Renal pelvis (tissue), 1 donor: ENCODE measurements at regions not wholly inside any gene's neighbourhood (a gene's known extent, or its start where the extent isn't known, plus 50 kb on each side); places are given as distances from the start of the nearest gene placed in this dataset.
"Not testable (repeated sequence)": the region's sequence is repeated elsewhere in the genome, so short reads cannot be mapped to it uniquely, and the experiment has no call there.

Source experiments
- DNase-seq: peaks from one replicate; pipeline ENCODE4 v3.0.0-alpha.2; 2013

DNA sequence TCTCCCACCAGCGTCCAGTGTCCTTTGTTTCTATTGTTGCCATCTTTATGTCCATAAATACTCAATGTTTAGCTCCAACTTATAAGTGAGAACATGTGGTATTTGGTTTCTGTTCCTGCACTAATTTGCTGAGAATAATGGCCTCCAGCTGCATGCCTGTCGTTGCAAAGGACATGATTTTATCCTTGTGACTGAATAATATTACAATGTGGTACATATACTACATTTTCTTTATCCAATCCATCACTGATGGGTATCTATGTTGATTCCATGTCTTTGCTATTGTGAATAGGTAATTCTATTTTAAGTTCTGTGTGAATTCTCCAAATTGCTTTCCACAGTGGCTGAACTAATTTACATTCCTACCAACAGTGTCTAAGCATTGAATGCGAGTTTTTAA, 578.6 kb upstream of the CA10 start:
- DNase-seq: no peak

DNA sequence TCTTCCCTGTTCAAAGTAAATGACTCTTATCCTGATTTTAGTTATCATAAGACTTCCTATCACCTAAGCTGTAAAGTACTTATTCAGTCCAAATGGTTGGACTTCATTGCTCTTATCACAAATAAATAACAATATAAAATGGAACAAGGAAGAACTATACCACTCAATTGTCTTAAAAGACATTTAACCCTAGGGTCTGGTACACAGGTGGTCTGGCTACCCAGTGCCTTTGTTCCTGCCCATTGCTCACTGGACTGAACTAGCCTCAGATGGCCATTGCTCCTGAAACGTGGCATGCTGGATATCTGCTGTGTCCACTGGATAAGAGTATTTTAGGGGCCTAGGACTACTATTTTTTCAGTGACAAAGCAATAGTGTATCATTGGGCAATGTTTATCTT, 574.3 kb upstream of the CA10 start:
- DNase-seq: no peak

DNA sequence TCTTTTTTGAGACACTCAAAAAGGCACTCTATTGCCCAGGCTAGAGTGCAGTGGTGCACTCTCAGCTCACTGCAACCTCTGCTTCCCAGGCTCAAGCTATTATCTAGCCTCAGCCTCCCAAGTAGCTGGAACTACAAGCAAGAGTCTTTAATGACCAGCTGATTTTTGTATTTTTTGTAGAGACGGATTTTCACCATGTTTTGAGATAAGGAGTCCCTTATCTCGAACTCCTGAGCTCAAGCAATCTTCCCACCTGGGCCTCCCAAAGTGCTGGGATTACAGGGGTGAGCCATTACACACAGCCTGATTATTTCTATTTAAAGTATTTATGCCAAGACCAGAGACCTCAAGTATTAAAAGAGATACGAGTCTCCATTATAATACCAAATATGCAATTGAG, 566.1 kb upstream of the CA10 start:
- DNase-seq: no peak

DNA sequence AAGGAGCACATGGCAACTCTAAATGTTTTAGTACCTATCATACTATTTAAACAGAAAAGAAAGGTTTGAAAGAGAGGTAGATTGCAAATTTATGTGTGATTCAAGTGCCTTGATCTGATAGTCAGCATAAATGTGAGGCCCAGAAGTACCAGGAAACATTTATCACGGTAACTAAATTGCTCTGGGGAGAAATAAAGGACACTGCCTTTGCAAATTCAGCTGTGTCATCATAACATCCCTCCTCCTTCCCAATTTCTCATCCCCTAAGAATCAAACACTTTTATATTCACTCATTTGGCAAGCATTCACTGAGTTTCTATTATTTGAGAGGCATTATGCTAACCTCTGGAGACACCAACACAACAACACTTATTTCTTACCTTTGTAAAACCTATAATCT, 563.4 kb upstream of the CA10 start:
- no peak for DNase-seq

DNA sequence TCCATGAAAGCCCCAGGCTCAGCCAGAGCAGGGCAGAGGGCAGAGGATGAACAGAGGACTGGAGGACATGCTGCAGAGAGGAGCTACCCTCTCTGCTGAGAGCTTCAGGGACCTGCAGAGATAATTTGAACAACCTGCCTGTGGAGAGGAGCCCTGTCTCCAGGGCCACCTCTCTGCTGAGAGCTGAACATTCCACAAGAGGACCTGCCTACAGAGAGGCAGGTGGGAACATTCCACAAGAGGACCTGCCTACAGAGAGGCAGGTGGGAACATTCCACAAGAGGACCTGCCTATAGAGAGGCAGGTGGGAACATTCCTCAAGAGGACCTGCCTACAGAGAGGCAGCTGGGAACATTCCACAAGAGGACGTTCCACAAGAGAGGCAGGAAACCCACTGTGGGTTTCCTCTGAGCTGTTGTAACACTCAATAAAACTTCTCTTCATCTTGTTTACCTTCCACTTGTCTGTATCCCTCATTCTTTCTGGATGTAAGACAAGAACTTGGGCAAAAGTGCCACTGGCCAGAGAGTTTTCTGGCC, 551.9 kb upstream of the CA10 start:
- no peak for DNase-seq

DNA sequence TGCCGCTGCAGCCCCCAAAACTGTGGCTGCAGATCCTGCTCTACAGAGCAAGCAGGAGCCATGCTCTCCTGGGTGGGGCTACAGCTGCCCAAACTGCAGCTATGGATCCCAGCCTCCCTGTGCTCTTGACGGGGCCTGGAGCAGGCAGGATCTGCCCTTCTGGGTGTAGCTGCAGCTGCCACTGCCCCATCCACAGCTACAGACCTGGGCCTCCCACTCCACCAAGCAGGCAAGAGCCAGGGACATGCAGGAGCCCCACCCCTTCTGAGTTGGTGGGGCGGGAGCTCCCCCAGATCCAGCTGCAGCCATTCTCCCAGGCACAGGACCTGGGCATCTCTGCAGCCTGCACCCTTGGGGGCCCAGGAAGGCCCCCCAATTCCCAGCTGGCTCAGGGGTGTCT, 551.2 kb upstream of the CA10 start:
- no peak for DNase-seq

DNA sequence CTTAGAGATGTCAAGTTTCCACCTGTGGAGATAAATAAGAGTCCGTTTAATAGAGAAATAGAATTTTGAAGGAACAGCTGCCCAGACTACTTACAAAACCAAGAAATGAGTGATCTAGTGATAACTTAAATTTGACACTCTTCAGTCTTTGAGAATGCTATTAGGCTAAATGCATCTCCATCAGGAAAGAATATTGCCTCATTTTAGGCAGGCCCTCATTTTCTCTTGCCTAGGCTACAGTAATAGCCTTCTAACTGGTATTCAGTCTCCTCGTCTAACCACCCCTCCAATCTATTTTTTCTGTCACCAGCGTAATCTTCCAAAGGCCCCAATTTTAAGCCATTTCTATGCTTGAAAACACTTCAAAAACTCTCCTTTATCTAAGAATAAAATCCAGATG, 537.8 kb upstream of the CA10 start:
- DNase-seq: no peak

DNA sequence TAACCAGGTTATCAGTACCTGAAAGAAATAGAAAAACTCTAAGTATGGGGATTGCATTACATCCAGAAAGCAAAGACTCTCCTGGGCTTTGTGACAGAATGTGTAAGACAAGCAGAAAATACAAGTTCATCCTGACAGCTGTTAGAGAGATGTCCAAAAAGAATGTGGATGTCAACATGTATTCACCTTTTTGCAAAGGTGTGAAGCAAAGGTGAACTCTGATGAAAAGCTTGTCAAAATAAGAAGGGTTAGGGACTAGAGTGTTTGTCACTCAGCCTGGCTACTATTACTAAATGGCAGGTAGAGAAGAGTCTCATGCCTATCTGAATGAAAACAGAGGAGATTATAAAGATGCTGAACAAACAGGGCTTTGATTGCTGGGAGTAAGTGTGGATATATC, 527.6 kb upstream of the CA10 start:
- no peak for DNase-seq

DNA sequence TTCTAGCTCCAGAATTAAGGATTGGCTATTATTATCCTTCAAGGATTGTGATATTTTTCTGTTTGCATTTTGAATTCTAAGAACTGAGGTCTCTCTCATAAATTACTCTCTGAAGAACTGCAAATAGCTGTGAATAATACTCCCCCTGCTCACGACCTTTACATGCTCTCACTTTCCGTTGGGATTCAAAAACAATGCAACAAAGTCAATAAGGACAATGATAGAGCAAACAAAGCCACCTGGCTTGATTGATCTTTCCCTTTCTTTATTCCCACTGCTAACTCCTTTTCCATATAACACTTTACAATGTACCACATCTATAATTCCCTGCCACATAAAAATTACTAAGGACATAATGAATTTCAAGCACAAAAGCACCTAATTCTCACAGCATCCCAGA, 523.0 kb upstream of the CA10 start:
- no peak for DNase-seq

DNA sequence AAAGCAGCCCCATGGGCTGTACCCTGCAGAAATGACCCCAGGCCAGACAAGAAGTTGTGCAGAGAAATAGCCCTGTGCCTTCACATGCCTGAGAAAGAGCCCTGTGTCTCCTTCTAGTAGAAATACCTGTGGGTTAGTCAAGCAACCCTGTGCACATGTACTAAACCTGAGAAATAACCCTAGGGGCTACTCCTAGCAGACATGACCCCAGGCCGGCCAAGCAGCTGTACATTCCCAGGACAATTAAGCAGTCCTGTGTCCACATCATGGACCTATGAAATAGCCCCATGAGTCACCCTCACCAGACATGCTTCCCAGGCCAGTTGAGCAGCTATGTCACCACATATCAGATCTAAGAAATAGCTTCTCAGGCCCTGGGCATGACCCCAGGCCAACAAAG, 519.7 kb upstream of the CA10 start:
- DNase-seq: no peak

DNA sequence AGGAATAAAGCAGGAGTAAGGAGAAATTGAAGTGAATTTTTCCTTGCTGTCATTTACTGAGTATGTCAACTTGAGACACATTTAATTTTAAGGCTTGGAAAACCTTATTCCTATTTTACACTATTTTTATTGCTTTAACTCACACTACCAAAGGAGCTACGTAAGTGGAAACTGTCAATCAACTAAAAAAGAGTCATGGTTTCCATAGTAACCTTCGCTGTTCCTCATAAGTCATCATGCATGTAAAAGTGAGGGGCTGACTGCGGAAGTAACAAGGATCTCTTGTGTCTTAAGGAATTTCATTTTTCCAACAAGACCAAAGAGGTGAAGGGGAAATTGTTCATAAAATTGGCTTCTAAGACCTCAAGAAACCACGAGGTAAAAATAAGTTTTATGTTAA, 516.2 kb upstream of the CA10 start:
- DNase-seq: no peak

DNA sequence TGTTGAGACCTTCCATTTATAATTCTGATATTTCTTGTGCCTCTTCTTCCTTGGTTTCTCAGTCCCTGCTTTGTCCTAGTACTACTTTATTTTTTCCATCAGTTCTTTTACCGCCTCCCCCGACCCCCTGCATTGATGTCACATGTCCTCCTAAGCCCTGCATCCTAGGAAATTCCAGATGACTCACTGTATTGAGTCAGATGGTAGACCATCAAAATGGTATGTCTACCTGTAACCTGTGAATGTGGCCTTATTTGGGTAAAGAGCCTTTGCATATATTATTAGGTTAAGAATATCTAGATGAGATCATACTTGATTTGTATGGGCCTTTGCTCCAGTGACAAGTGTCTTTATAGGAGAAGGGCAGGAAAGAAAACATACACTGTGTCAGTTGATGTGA, 515.3 kb upstream of the CA10 start:
- DNase-seq: no peak

DNA sequence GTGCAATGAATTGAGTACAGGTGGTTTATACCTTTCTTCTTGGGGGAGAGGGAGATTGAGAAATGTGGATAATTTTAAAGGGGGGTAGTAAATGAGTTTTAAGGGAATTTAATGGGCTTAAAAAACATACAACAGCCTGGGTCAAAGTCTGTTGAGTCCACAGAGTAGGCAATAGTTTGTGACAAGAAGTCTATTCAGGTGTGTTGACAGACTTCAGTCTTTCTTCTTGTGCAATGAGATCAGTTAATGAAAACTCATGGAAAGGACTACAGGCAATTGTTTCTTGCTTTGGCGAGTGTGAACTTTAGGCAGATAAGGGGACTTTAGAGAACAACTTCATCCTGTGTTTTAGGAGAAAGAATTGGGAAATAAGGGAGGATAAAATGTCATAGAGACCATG, 507.8 kb upstream of the CA10 start:
- no peak for DNase-seq

DNA sequence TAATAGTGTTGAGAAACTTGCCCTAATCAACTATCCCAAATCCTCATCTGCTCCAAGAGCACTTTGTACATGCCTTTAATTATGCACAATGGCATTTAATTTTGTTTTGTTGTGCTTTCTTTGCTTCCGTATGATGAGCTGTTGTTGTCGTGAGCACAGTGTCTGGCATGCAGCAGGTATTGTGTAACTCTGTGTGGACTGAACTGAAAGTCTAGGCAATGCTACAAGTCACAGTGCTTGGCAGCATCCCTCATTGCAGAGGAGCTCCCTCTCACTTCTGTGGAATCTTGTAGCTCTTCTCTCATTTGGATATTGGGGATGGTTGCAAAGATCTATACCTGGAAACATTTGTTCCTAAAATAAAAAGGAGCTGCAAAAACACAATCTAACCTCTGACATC, 502.2 kb upstream of the CA10 start:
- DNase-seq: no peak

DNA sequence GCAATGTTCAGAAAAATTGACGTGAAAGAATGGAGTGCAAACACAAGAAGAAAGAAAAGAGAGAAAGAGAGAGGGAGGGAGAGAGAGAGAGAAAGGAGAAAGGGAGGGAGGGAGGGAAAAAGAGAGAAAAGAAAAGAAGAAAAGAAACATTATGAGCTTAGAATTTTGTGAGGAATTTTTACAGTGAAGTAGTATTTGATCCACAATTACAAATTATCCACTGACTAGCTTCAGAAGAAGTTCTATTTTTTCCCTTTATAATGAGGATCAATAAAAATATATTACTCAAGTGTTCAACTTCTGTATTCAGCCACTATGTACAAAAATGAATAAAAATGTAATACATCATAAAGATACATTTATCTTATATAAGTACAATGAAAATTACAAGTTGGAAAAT, 494.5 kb upstream of the CA10 start:
- no peak for DNase-seq

DNA sequence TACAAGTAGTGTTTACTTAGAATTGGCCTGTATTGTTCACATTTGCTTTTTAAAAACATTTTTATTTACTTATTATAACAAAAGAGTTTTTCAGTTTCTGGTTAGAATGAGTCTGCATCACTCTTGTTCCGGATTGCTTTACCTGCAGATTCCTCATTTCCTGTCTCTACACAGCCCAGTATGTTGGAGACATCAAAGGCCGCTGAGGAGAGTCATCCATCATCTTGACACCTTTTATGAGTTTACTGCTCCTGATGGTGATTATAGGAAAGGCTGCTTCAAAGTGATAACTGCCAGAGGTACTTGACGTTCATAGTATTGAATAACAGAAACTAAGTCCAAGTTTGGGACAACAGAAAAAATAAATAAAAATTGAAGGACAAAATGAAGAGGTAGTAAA, 490.5 kb upstream of the CA10 start:
- DNase-seq: peak; percentile 38

DNA sequence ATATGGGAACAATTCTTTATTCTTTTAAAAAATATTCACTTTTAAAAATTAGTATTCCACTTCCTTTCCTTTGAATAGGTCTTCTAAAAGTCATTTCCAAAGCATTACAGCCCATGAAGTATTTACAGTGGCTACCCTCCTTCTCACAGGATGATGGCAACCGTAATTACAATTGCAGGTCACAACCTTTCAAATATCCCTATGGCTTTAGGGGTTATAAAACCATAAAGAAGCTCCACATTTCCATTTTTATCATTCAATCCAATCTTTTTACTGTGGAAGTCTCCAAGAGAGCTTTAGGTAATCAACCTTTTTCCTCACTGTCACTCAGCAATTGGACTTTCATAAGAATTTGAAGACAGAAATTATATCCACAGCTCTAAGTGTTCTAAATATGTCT, 488.9 kb upstream of the CA10 start:
- DNase-seq: no peak

DNA sequence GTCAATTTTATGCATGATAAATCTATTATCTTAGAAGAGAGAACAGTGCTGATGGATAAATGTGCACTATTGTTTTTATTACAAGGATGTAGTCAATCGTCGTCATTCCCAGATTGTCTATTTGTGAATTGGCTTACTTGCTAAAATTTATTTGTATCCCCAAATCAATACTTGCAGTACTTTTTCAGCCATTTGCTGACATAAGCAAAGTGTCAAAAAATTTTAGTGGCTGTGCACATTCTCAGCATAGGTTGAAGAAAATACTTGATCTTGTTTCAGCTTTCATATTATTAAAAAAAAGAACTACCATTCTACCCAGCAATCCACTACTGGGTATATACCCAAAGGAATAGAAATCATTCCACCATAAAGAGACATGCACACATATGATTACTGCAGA, 477.9 kb upstream of the CA10 start:
- DNase-seq: no peak

DNA sequence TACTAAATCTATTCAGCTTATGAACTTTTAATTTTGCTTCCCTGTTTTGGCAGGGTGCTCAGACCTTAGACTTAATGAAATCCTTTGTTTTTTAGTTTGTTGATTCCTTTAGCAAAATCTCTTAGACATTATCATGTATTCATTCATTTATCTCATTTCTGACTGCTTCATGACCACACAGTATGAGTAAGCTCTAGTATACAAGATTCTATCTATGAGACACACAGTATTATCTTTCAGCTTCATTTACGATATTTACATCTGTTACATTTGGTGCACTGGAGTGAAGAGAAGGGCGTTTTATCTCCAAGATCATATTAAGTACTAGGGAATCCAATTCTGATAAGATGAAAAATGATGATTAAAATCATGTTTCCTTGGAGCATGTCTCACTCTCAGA, 448.1 kb upstream of the CA10 start:
- no peak for DNase-seq

DNA sequence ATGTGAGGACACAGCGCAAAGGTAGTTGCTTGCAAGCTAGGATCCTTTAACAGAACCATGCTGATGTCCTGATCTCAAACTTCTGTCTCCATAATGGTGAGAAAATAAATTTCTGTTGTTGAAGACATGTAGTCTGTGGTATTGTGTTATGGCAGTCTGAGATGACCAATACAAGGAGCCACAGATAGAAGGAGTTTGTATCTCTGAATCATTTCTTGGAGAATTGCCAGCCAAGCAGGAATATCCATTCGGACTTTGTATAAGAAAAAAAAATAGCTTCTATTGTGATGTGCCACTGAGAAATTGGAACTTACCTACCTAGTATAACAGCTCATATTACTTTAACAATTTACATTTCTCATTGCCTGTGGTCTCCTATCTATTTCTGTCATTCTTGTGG, 447.6 kb upstream of the CA10 start:
- no peak for DNase-seq

DNA sequence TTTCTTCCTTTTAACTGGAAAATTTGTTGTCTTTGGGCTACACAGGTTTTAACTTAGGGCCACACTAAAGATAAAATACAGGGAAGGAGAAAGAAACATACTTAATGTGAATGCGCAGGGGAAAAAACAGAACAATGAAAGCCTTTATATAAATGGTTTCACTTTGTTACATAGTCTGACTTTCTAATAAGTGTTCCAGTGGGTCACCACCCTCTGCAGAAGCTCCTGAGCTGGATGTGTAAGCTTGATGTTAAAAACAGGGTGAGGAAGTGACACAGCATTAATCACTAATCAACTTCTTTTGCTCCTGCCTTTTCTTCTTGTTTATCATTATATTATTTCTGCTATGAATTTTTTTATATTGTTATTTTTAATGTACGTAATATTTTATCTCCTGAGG, 445.6 kb upstream of the CA10 start:
- no peak for DNase-seq

DNA sequence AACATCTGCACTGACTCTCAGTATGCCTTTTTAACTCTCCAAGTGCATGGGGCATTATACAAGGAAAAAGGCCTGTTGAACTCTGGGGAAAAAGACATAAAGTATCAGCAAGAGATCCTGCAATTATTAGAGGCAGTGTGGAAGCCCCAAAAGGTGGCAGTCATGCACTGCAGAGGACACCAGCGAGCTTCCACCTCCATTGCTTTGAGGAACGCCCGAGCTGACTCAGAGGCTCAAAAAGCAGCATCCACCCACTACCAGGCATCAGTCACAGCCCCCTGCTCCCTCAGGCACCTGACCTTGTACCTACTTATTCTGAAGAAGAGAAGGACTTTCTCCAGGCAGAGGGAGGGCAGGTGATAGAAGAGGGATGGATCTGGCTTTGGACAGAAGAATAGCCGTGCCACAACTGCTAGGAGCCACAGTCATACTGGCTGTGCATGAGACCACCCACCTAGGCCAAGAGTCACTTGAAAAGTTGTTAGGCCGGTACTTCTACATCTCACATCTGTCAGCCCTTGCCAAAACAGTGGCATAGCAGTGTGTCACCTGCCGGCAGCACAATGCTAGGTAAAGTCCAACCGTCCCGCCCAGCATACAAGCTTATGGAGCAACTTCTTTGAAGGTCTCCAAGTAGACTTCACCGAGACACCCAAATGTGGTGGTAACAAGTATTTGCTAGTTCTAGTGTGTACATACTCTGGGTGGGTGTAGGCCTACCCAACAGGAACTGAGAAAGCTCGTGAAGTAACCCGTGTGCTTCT, 439.1 kb upstream of the CA10 start:
- not testable (repeated sequence) for DNase-seq

DNA sequence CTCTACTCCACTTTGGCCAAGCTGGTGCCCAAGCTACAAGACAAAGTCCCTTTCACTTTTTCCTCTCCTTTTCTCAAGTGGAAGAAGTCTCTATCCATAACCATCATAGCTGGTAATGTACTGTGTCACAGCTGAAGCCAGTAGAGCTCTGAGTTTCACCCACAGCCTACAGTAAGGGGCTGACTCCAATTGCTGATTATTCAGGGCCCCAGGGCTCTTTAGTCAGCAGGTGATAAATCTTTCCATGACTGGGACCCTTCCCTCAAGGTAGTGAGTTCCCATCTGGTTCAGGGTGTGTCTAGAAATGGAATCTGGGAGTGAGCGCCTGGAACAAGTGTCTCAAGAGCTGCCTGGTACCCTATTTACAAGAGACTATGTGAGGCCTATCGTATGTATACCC, 436.0 kb upstream of the CA10 start:
- no peak for DNase-seq

DNA sequence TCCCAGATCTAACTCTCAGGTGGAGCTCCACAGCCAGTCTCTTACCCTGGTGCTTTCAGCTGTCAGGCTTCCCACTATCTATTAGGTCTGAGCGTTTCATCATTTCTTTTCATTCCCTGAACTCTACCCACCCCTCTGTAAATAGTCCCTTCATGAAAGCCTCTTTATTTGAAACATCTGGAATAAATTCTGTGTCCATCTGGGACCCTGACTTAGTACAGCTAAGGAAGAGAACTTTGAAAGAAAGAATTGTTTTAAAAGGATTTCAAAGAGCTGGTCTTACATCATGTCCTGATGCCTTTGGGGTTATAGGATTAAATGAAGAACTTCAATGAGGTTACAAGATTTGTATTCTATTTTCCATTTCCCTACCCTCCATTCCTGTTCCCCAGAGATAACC, 388.5 kb upstream of the CA10 start:
- DNase-seq: no peak

DNA sequence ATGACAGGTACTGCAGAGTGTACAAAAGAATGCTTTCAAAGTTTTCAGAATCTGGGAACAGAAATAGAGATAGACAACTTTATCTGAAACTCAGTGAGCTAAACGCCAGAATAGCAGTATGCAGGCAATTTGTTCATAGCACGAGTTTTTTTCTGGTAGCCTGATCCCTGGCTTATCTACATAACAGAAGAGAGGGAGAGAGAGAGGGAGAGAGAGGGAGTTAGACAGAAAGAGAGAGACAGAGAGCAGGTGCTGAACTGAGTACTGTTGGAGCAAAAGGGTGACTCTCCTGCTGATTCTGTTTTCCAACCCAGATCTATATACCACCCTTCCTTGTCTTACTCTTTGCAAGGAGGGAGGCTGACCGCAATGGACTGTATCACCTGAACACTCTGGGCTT, 388.0 kb upstream of the CA10 start:
- no peak for DNase-seq
